H1 (cell line): ENCODE measurements at regions not wholly inside any gene's neighbourhood (a gene's known extent, or its start where the extent isn't known, plus 50 kb on each side); places are given as distances from the start of the nearest gene placed in this dataset.

Experiments used
- CTCF ChIA-PET: fragments of 300-600 bp; sonication (Branson Sonifier 250); formaldehyde crosslinking; loops from one replicate; lab custom pipeline; 2021; ENCODE audit not compliant: partially characterized antibody; lab: Charles Lee
- POLR2A ChIA-PET: fragments of 300-600 bp; sonication (Branson Sonifier 250); formaldehyde crosslinking; loops from one replicate; lab custom pipeline; 2021; ENCODE audit warnings: inconsistent platforms; ENCODE audit not compliant: partially characterized antibody; lab: Charles Lee
- DNase-seq, 2 experiments: peaks; one replicate each; pipeline versions ENCODE4 v3.0.0 to v3.0.0-alpha.2; 2010 to 2022; ENCODE audit warnings: low spot score in 2 of 2, low read depth in 1 of 2, mixed read lengths in 1 of 2
- FAIRE-seq: peaks from 2 replicates; lab custom pipeline; 2011; peaks lifted over from hg19 to GRCh38; lab: Jason Lieb, UNC
- H2AFZ ChIP-seq: 2 replicates; pipeline ENCODE4 v1.8.1; 2012; ENCODE audit warnings: low read length, inconsistent platforms
- H2AK5ac ChIP-seq: 2 replicates; pipeline ENCODE4 v1.6.1; 2013; ENCODE audit warnings: low read depth, low read length
- H2BK120ac ChIP-seq: replicated peaks from 2 replicates; pipeline ENCODE3; 2013; ENCODE audit warnings: low read depth, low read length, inconsistent platforms
- H2BK12ac ChIP-seq: 2 replicates; pipeline ENCODE4 v1.6.1; 2013; ENCODE audit warnings: low read depth, low read length
- H2BK15ac ChIP-seq: 2 replicates; pipeline ENCODE4 v1.6.1; 2013; ENCODE audit warnings: low read length
- H2BK20ac ChIP-seq: 2 replicates; pipeline ENCODE4 v1.6.1; 2013; ENCODE audit warnings: low read length
- H2BK5ac ChIP-seq: 2 replicates; pipeline ENCODE4 v1.6.1; 2013; ENCODE audit warnings: low read depth, low read length
- H3K14ac ChIP-seq: 2 replicates; pipeline ENCODE4 v1.6.1; 2013; ENCODE audit warnings: inconsistent platforms; ENCODE audit not compliant: insufficient read length
- H3K18ac ChIP-seq: 2 replicates; pipeline ENCODE4 v1.6.1; 2013; ENCODE audit warnings: low read length; ENCODE audit errors: extremely low read depth
- H3K23ac ChIP-seq: 2 replicates; pipeline ENCODE4 v1.6.1; 2013; ENCODE audit warnings: inconsistent platforms; ENCODE audit not compliant: insufficient read length
- H3K23me2 ChIP-seq: 2 replicates; pipeline ENCODE4 v1.6.1; 2013; ENCODE audit warnings: low read depth, low read length
- H3K27ac ChIP-seq: 2 replicates; pipeline ENCODE4 v1.6.1; 2011; ENCODE audit warnings: low read depth, low read length, inconsistent platforms
- H3K27me3 ChIP-seq, 4 experiments: replicated peaks in 1 of 4; 1 replicate in 1 of 4; 2 replicates in 3 of 4; pipeline versions ENCODE4 v1.6.1 to v1.8.1; 2011 to 2013; ENCODE audit warnings: low read length in 3 of 4, mild to moderate bottlenecking in 3 of 4, inconsistent platforms in 2 of 4, mixed read lengths in 2 of 4, moderate library complexity in 1 of 4; ENCODE audit not compliant: control insufficient read depth in 3 of 4, insufficient read depth in 3 of 4; ENCODE audit errors: extremely low read depth in 1 of 4
- H3K36me3 ChIP-seq, 4 experiments: 2 replicates each; pipeline versions ENCODE4 v1.6.1 to v1.8.1; 2011 to 2013; ENCODE audit warnings: mild to moderate bottlenecking in 4 of 4, low read length in 3 of 4, moderate library complexity in 2 of 4, control low read depth in 1 of 4, inconsistent platforms in 1 of 4; ENCODE audit not compliant: insufficient read depth in 4 of 4, control insufficient read depth in 2 of 4
- H3K4ac ChIP-seq: replicated peaks from 2 replicates; pipeline ENCODE3; 2013; ENCODE audit warnings: low read length, low read depth, mixed read lengths, inconsistent platforms; ENCODE audit not compliant: insufficient read length
- H3K4me1 ChIP-seq, 4 experiments: replicated peaks in 1 of 4; 1 replicate in 1 of 4; 2 replicates in 3 of 4; pipeline versions ENCODE4 v1.6.1 to v1.8.1; 2011 to 2013; ENCODE audit warnings: low read length in 3 of 4, inconsistent platforms in 2 of 4, mixed read lengths in 1 of 4; ENCODE audit not compliant: insufficient read depth in 4 of 4, control insufficient read depth in 3 of 4
- H3K4me2 ChIP-seq, 2 experiments: 2 replicates each; pipeline versions ENCODE4 v1.6.1 to v1.8.1; 2011 to 2013; ENCODE audit warnings: low read depth in 2 of 2, low read length in 2 of 2, control low read depth in 1 of 2, inconsistent platforms in 1 of 2, mild to moderate bottlenecking in 1 of 2; ENCODE audit not compliant: insufficient read depth in 1 of 2
- H3K4me3 ChIP-seq, 4 experiments: fragments of 200-600, 300-600 bp in 1 of 4; sonication (generic), shearing (Covaris generic), sonication (Bioruptor Twin) in 1 of 4; 2 replicates each; pipeline versions ENCODE4 v1.5.1 to v1.8.1; 2011 to 2016; ENCODE audit warnings: low read length in 4 of 4, low read depth in 3 of 4, control low read depth in 2 of 4, inconsistent platforms in 2 of 4, mild to moderate bottlenecking in 2 of 4, mixed read lengths in 1 of 4, moderate library complexity in 1 of 4; ENCODE audit not compliant: insufficient read depth in 2 of 4; ENCODE audit errors: extremely low read depth in 1 of 4
- H3K56ac ChIP-seq: replicated peaks from 2 replicates; pipeline ENCODE3; 2013; ENCODE audit warnings: low read depth, mild to moderate bottlenecking, mixed read lengths, low read length, inconsistent platforms; ENCODE audit not compliant: insufficient read length
- H3K79me1 ChIP-seq: 2 replicates; pipeline ENCODE4 v1.6.1; 2013; ENCODE audit warnings: low read depth, low read length, control low read depth
- H3K79me2 ChIP-seq, 2 experiments: 2 replicates each; pipeline versions ENCODE4 v1.6.1 to v1.8.1; 2012 to 2013; ENCODE audit warnings: low read length in 2 of 2, mild to moderate bottlenecking in 2 of 2, inconsistent platforms in 1 of 2; ENCODE audit not compliant: insufficient read depth in 2 of 2, control insufficient read depth in 1 of 2
- H3K9ac ChIP-seq, 4 experiments: replicated peaks in 1 of 4; 1 replicate in 1 of 4; 2 replicates in 3 of 4; pipeline versions ENCODE4 v1.6.1 to v1.8.1; 2011 to 2013; ENCODE audit warnings: low read depth in 3 of 4, low read length in 3 of 4, control low read depth in 2 of 4, mild to moderate bottlenecking in 2 of 4, moderate library complexity in 2 of 4, inconsistent platforms in 1 of 4; ENCODE audit errors: extremely low read depth in 1 of 4
- H3K9me3 ChIP-seq, 2 experiments: 2 replicates each; pipeline versions ENCODE4 v1.6.1 to v1.8.1; 2012 to 2013; ENCODE audit warnings: mild to moderate bottlenecking in 2 of 2, moderate library complexity in 2 of 2, control low read depth in 1 of 2, inconsistent platforms in 1 of 2, low read depth in 1 of 2, low read length in 1 of 2, mixed read lengths in 1 of 2; ENCODE audit not compliant: insufficient read depth in 2 of 2
- H4K20me1 ChIP-seq, 2 experiments: replicated peaks in 1 of 2; 2 replicates each; pipeline versions ENCODE3 to v1.8.1; 2011 to 2013; ENCODE audit warnings: inconsistent platforms in 2 of 2, low read length in 2 of 2, mild to moderate bottlenecking in 1 of 2; ENCODE audit not compliant: insufficient read depth in 2 of 2, control insufficient read depth in 1 of 2
- H4K5ac ChIP-seq: 2 replicates; pipeline ENCODE4 v1.6.1; 2013; ENCODE audit warnings: low read length, low read depth, mixed read lengths, inconsistent platforms; ENCODE audit not compliant: insufficient read length
- H4K8ac ChIP-seq: 2 replicates; pipeline ENCODE4 v1.8.0; 2013; ENCODE audit warnings: mild to moderate bottlenecking, moderate library complexity, low read length, inconsistent platforms; ENCODE audit not compliant: insufficient read depth; ENCODE audit errors: extremely low read depth
- H4K91ac ChIP-seq: replicated peaks from 2 replicates; pipeline ENCODE3; 2013; ENCODE audit warnings: low read length, mixed read lengths, inconsistent platforms; ENCODE audit not compliant: insufficient read length
- BACH1 ChIP-seq: IDR thresholded peaks from 2 replicates; pipeline ENCODE4 v1.6.1; 2012; ENCODE audit warnings: low read length, improper control_type of control experiment
- BRCA1 ChIP-seq: IDR thresholded peaks from 2 replicates; pipeline ENCODE4 v1.6.1; 2012; ENCODE audit warnings: low read depth, low read length, improper control_type of control experiment
- EGR1 ChIP-seq: IDR thresholded peaks from 2 replicates; pipeline ENCODE4 v1.6.1; 2011; ENCODE audit warnings: low read depth, low read length, borderline replicate concordance
- FOSL1 ChIP-seq: IDR thresholded peaks from 2 replicates; pipeline ENCODE4 v1.6.1; 2011; ENCODE audit warnings: mild to moderate bottlenecking, low read depth, low read length, moderate library complexity; ENCODE audit not compliant: insufficient read depth
- HDAC2 ChIP-seq, 2 experiments: fragments of 300-600 bp in 1 of 2; sonication (generic) in 1 of 2; IDR thresholded peaks; 2 replicates each; pipeline ENCODE4 v1.6.1; 2011 to 2012; ENCODE audit warnings: low read depth in 2 of 2, low read length in 2 of 2, mild to moderate bottlenecking in 2 of 2, moderate library complexity in 2 of 2, borderline replicate concordance in 1 of 2, inconsistent platforms in 1 of 2
- KDM1A ChIP-seq: fragments of 200-600, 300-600 bp; sonication (generic); IDR thresholded peaks from 2 replicates; pipeline ENCODE4 v1.7.1; 2016; ENCODE audit warnings: mild to moderate bottlenecking, low read length, borderline replicate concordance
- NRF1 ChIP-seq: IDR thresholded peaks from 2 replicates; pipeline ENCODE4 v1.6.1; 2011; ENCODE audit warnings: mild to moderate bottlenecking, low read depth, low read length, improper control_type of control experiment
- RNF2 ChIP-seq: fragments of 200-900, 300-1000 bp; sonication (generic); IDR thresholded peaks from 2 replicates; pipeline ENCODE4 v1.7.1; 2016; ENCODE audit warnings: borderline replicate concordance, low read depth, mild to moderate bottlenecking, antibody characterized with exemption, low read length; ENCODE audit not compliant: poor library complexity, severe bottlenecking; ENCODE audit errors: missing control alignments
- YY1 ChIP-seq: IDR thresholded peaks from 2 replicates; pipeline ENCODE4 v1.6.1; 2011; ENCODE audit warnings: low read depth, mild to moderate bottlenecking, low read length
- WGBS, 2 experiments: shearing (Covaris generic) in 1 of 2; methylation state at CpG; one replicate each; pipeline versions ENCODE4 v1.1.6 to v1.1.7; 2013 to 2015; ENCODE audit warnings: low lambda C conversion rate in 2 of 2, mixed read lengths in 2 of 2, inconsistent platforms in 1 of 2, low coverage in 1 of 2, missing lambda C conversion rate in 1 of 2; ENCODE audit not compliant: insufficient replicate concordance in 2 of 2, insufficient coverage in 1 of 2, insufficient read length in 1 of 2; ENCODE audit errors: extremely low coverage in 1 of 2, missing lambda C conversion rate in 1 of 2; 5-methylcytosine and 5-hydroxymethylcytosine counted together

DNA sequence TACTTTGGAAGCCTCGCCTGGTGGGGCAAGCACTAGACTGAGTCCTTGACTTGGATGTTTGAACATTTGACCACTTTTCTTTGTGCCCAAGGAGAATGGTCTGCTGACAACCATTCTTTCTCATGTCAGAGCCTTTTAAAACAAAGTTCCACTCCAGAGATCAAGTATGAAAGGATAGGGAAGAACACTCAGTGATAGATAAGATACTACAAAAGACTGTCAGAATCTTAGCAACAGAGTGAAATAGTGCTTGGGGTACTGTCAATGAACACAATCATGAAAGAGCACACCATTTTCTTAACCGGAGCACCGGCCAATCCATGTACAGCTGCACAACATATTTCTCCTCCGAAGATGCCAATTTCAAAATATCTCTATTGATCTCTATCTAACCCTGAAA is 82.8 kb upstream of the ADO start:
- 91% methylated on average over 4 of the region's 4 CpGs; no CpG with 5 or more reads in 1 of the 2 experiments for WGBS, 2 experiments
- H2BK15ac ChIP-seq: no peak overlapping the region
- no peak for TF ChIP-seq YY1
- TF ChIP-seq FOSL1: no peak
- no peak for TF ChIP-seq BACH1
- no peak for TF ChIP-seq NRF1
- no peak for TF ChIP-seq EGR1
- no peak for TF ChIP-seq BRCA1
- no peak for TF ChIP-seq HDAC2 (IDR thresholded peaks at IDR 0.05; ENCODE audit: borderline replicate concordance in 1 of 2, low read depth in 2 of 2, low read length in 2 of 2)
- TF ChIP-seq RNF2: no peak
- TF ChIP-seq KDM1A: no peak
- TF ChIP-seq, all 59 proteins: peak for 0
- Histone ChIP-seq H2AFZ (no peak overlapping the region), H3K79me2 (no peaks in the 10 kb centered on the region), H3K36me3 (no peaks in the 10 kb centered on the region), H3K79me1 (no peaks in the 10 kb centered on the region), H4K20me1 (no peaks in the 10 kb centered on the region), H3K14ac (no peak overlapping the region), H3K9ac (no peak overlapping the region), H2BK20ac (no peak overlapping the region), H2AK5ac (no peak overlapping the region), H3K23ac (no peak overlapping the region), H3K27ac (no peak overlapping the region), H3K18ac (no peak overlapping the region), H4K91ac (no peak overlapping the region), H3K23me2 (peaks cover 5% of the 10 kb centered on the region; the same call in 1 of the 2 replicates), H3K4me3 (no peak overlapping the region), H2BK120ac (no peak overlapping the region), H3K56ac (no peak overlapping the region), H2BK12ac (no peak overlapping the region), H2BK5ac (no peak overlapping the region), H3K4me1 (no peaks in the 10 kb centered on the region), H4K8ac (no peak overlapping the region), H3K4me2 (no peak overlapping the region), H4K5ac (no peak overlapping the region), H3K9me3 (no peaks in the 10 kb centered on the region), H3K27me3 (no peaks in the 10 kb centered on the region), H3K4ac (no peak overlapping the region)
- FAIRE-seq (no peak), DNase-seq (no peak)
- POLR2A ChIA-PET: no interaction called here
- CTCF ChIA-PET: no interaction called here
